HEK293T (cell line): ENCODE measurements at regions not wholly inside any gene's neighbourhood (a gene's known extent, or its start where the extent isn't known, plus 50 kb on each side); places are given as distances from the start of the nearest gene placed in this dataset.

Source experiments
- ELF4 ChIP-seq: fragments of 450-650 bp; IDR thresholded peaks from 2 replicates; pipeline ENCODE4 v1.6.1; 2017; ENCODE audit warnings: antibody characterized with exemption
- FOXA1 ChIP-seq: fragments of 450-650 bp; IDR thresholded peaks from 2 replicates; pipeline ENCODE4 v1.6.1; 2016; ENCODE audit warnings: mild to moderate bottlenecking
- SP1 ChIP-seq: fragments of 450-650 bp; IDR thresholded peaks from 2 replicates; pipeline ENCODE4 v1.6.1; 2017

DNA sequence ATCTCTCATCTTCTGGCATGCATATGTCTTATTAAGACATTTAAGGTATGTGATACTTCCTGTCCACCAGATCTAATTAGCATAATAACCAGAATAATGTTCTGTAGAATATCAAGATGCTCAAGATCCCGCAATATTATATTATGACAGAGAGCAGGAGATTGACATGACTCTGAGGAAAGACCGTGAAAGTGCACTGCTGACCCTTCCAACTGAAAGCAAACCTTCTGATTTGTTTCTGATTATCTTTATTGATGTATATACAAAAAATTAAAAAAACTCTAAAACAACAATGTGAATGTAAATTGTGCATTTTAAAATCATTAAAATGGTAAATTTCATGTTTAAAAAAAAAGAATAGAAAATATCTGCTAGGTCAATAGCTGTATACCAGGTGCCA, 184.4 kb upstream of the TMEM45B start:
- TF ChIP-seq SP1: no peak
- TF ChIP-seq ELF4: no peak
- TF ChIP-seq FOXA1: no peak
